HCT116 (cell line): ENCODE measurements at regions not wholly inside any gene's neighbourhood (a gene's known extent, or its start where the extent isn't known, plus 50 kb on each side); places are given as distances from the start of the nearest gene placed in this dataset.

Experiments
- ATAC-seq: fragments of 200-7000 bp; cut with Tn5 transposase; 2 replicates; pipeline ENCODE4 v1.9.1; 2020; ENCODE audit warnings: mild to moderate bottlenecking, moderate library complexity
- BruUV-seq: library from RNA; stranded (reverse); fragments of 400-500 nt; replicated peaks from 2 replicates; lab custom pipeline; 2021; lab: Mats Ljungman, UMichigan
- CTCF ChIA-PET: fragments of 300-600 bp; sonication (Branson Sonifier 250); formaldehyde crosslinking; loops from one replicate; lab custom pipeline; 2021; ENCODE audit warnings: antibody characterized with exemption; lab: Charles Lee
- POLR2A ChIA-PET: fragments of 300-600, 350-600 bp; sonication (Branson Sonifier 250); formaldehyde crosslinking; loops from one replicate; lab custom pipeline; 2021; ENCODE audit warnings: antibody characterized with exemption; lab: Charles Lee
- RAD21 ChIA-PET, 2 experiments: fragments of 300-600 bp; sonication (Branson Sonifier 250); formaldehyde crosslinking; loops; one replicate each; lab custom pipeline; 2023; ENCODE audit warnings: low total read pairs in 2 of 2; ENCODE audit not compliant: uncharacterized antibody in 2 of 2, unreplicated experiment in 2 of 2, low non-redundant PET in 1 of 2; lab: Charles Lee
- DNase-seq: peaks from one replicate; pipeline ENCODE4 v3.0.0-alpha.2; 2010; ENCODE audit warnings: low read depth, low spot score
- H2AFZ ChIP-seq: fragments of 200-600 bp; shearing (Covaris generic), sonication (generic); 2 replicates; pipeline ENCODE4 v1.6.1; 2017; ENCODE audit warnings: low read depth, mixed run types, mixed read lengths, antibody characterized with exemption, low read length; ENCODE audit not compliant: poor library complexity, severe bottlenecking
- H3K27ac ChIP-seq: 2 replicates; pipeline ENCODE4 v1.5.1; 2012; ENCODE audit warnings: low read depth, low read length
- H3K27me3 ChIP-seq: fragments of 200-600 bp; sonication (generic); 2 replicates; pipeline ENCODE4 v1.6.1; 2016; ENCODE audit warnings: mixed run types, low read length, mixed read lengths; ENCODE audit not compliant: insufficient read depth
- H3K36me3 ChIP-seq, 2 experiments: fragments of 200-500 bp in 1 of 2; fragments of 200-600 bp in 1 of 2; sonication (Bioruptor generic) in 1 of 2; sonication (generic) in 1 of 2; 2 replicates each; pipeline versions ENCODE4 v1.5.1 to v1.6.1; 2014 to 2016; ENCODE audit warnings: low read length in 2 of 2, inconsistent platforms in 1 of 2, mixed read lengths in 1 of 2, mixed run types in 1 of 2; ENCODE audit not compliant: insufficient read depth in 2 of 2, control insufficient read depth in 1 of 2
- H3K4me1 ChIP-seq, 2 experiments: fragments of 200-600 bp in 1 of 2; sonication (generic) in 1 of 2; 2 replicates each; pipeline versions ENCODE4 v1.5.1 to v1.6.1; 2012 to 2017; ENCODE audit warnings: low read length in 2 of 2, inconsistent platforms in 1 of 2, mild to moderate bottlenecking in 1 of 2, mixed read lengths in 1 of 2, mixed run types in 1 of 2, moderate library complexity in 1 of 2; ENCODE audit not compliant: insufficient read depth in 2 of 2, control insufficient read depth in 1 of 2
- H3K4me2 ChIP-seq: fragments of 200-600 bp; sonication (generic); 2 replicates; pipeline ENCODE4 v1.6.1; 2017; ENCODE audit warnings: mixed run types, low read length, mixed read lengths
- H3K4me3 ChIP-seq, 2 experiments: fragments of 200-600 bp in 1 of 2; sonication (generic) in 1 of 2; replicated peaks in 1 of 2; 2 replicates each; pipeline ENCODE4 v1.5.1; 2011 to 2016; ENCODE audit warnings: low read length in 2 of 2, control low read depth in 1 of 2, low read depth in 1 of 2, mild to moderate bottlenecking in 1 of 2, mixed read lengths in 1 of 2, mixed run types in 1 of 2
- H3K79me2 ChIP-seq: fragments of 200-600 bp; sonication (generic); 2 replicates; pipeline ENCODE4 v1.6.1; 2017; ENCODE audit warnings: mild to moderate bottlenecking, mixed run types, low read length, moderate library complexity, mixed read lengths; ENCODE audit not compliant: insufficient read depth
- H3K9ac ChIP-seq: fragments of 200-600 bp; sonication (generic); 2 replicates; pipeline ENCODE4 v1.6.1; 2016; ENCODE audit warnings: low read length, mixed read lengths
- H3K9me2 ChIP-seq: fragments of 200-600 bp; sonication (generic), shearing (Covaris generic); 2 replicates; pipeline ENCODE4 v1.6.1; 2017; ENCODE audit warnings: mixed run types, mild to moderate bottlenecking, moderate library complexity; ENCODE audit not compliant: insufficient read depth
- H3K9me3 ChIP-seq, 2 experiments: fragments of 200-500 bp in 1 of 2; fragments of 200-600 bp in 1 of 2; sonication (Bioruptor generic) in 1 of 2; sonication (generic) in 1 of 2; 2 replicates each; pipeline ENCODE4 v1.6.1; 2014 to 2017; ENCODE audit warnings: low read length in 2 of 2, mixed read lengths in 2 of 2, inconsistent platforms in 1 of 2, low read depth in 1 of 2, mild to moderate bottlenecking in 1 of 2, mixed run types in 1 of 2, moderate library complexity in 1 of 2; ENCODE audit not compliant: control insufficient read depth in 1 of 2, insufficient read depth in 1 of 2
- H4K20me1 ChIP-seq: fragments of 200-600 bp; sonication (generic), shearing (Covaris generic); 2 replicates; pipeline ENCODE4 v1.6.1; 2017; ENCODE audit warnings: mixed run types, mild to moderate bottlenecking, moderate library complexity; ENCODE audit not compliant: insufficient read depth
- CBX3 ChIP-seq: IDR thresholded peaks from 2 replicates; pipeline ENCODE4 v1.6.1; 2012; ENCODE audit warnings: low read depth
- CEBPB ChIP-seq: IDR thresholded peaks from 2 replicates; pipeline ENCODE4 v1.6.1; 2012; ENCODE audit warnings: low read depth
- EGR1 ChIP-seq: IDR thresholded peaks from 2 replicates; pipeline ENCODE4 v1.6.1; 2012; ENCODE audit warnings: low read depth
- ELF1 ChIP-seq: IDR thresholded peaks from 2 replicates; pipeline ENCODE4 v1.6.1; 2012; ENCODE audit warnings: low read depth, borderline replicate concordance
- EZH2 ChIP-seq: fragments of 200-600 bp; sonication (generic); IDR thresholded peaks from 2 replicates; pipeline ENCODE4 v1.6.1; 2017; ENCODE audit warnings: antibody characterized with exemption, mixed run types
- EZH2phosphoT487 ChIP-seq: fragments of 200-600 bp; IDR thresholded peaks from 2 replicates; pipeline ENCODE4 v1.6.1; 2018; ENCODE audit warnings: antibody characterized with exemption, borderline replicate concordance
- POLR2A ChIP-seq: IDR thresholded peaks from 2 replicates; pipeline ENCODE4 v1.7.0; 2011; ENCODE audit warnings: borderline replicate concordance; ENCODE audit not compliant: insufficient read depth, insufficient read length; ENCODE audit errors: extremely low read depth
- POLR2AphosphoS5 ChIP-seq: IDR thresholded peaks from 2 replicates; pipeline ENCODE4 v1.6.1; 2011; ENCODE audit warnings: mild to moderate bottlenecking, low read depth, low read length, moderate library complexity
- RAD21 ChIP-seq: IDR thresholded peaks from 2 replicates; pipeline ENCODE4 v1.6.1; 2012; ENCODE audit warnings: low read depth, mild to moderate bottlenecking
- REST ChIP-seq: IDR thresholded peaks from 2 replicates; pipeline ENCODE4 v1.6.1; 2012; ENCODE audit warnings: low read depth
- SIN3A ChIP-seq: IDR thresholded peaks from 2 replicates; pipeline ENCODE4 v1.6.1; 2012; ENCODE audit warnings: low read depth
- SP1 ChIP-seq: IDR thresholded peaks from 2 replicates; pipeline ENCODE4 v1.6.1; 2012; ENCODE audit warnings: low read depth
- SRF ChIP-seq: IDR thresholded peaks from 2 replicates; pipeline ENCODE4 v1.6.1; 2012; ENCODE audit warnings: low read depth
- ZFX ChIP-seq: fragments of 450-650 bp; IDR thresholded peaks from 2 replicates; pipeline ENCODE4 v1.6.1; 2017
- intact Hi-C: fragments of 100-400 bp; cut with micrococcal nuclease; formaldehyde crosslinking; loops from 2 replicates; pipeline ENCODE4 v1.10.0; 2022
- TF ChIP-seq, protein P1 (sequence below): IDR thresholded peaks from 2 replicates; pipeline ENCODE4 v1.6.1; 2011; ENCODE audit warnings: mild to moderate bottlenecking, low read length, moderate library complexity; ENCODE audit not compliant: insufficient replicate concordance; ENCODE audit errors: extremely low read depth
- TF ChIP-seq, protein P2 (sequence below), 3 experiments: fragments of 200-600 bp in 1 of 3; sonication (generic) in 1 of 3; IDR thresholded peaks in 2 of 3; conservative IDR thresholded peaks in 1 of 3; 2 replicates each; pipeline ENCODE4 v1.5.1; 2012 to 2017; ENCODE audit warnings: low read depth in 2 of 3, low read length in 2 of 3, antibody characterized with exemption in 1 of 3, borderline replicate concordance in 1 of 3, control low read depth in 1 of 3, mild to moderate bottlenecking in 1 of 3, mixed read lengths in 1 of 3, mixed run types in 1 of 3, moderate library complexity in 1 of 3; ENCODE audit not compliant: insufficient read depth in 1 of 3

DNA sequence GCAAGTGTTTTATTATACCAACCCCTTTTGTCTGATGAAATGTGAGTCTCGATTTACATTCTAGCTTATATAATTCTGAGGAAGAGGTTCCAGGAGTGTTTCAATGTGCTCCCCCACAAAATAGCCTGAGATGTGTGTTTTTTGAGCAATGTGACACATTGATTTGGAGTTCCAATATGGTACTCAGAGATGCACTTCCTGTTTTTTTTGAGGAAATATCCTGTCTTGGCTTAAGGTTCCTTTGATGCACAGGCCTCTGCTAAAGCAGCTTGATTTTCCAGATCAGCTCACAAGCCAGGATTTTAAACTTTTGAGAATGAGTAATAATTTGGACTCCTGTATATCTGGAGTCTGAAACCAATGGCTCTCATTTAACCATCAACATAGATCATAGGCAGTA, 221.4 kb downstream of the ACTR3 start:
- Histone ChIP-seq H3K4me2 (no peak overlapping the region), H3K27ac (no peak overlapping the region), H3K4me1 (no peaks in the 10 kb centered on the region), H2AFZ (no peak overlapping the region), H3K27me3 (no peaks in the 10 kb centered on the region), H3K79me2 (no peaks in the 10 kb centered on the region), H3K9me2 (no peaks in the 10 kb centered on the region), H3K9ac (no peak overlapping the region), H3K4me3 (no peak overlapping the region), H3K9me3 (no peaks in the 10 kb centered on the region), H4K20me1 (no peaks in the 10 kb centered on the region), H3K36me3 (no peaks in the 10 kb centered on the region)
- RAD21 ChIA-PET, result no interaction called here
- DNase-seq, result no peak
- intact Hi-C loops, result no loop called here
- no TSS peak for BruUV-seq
- POLR2A ChIA-PET, result no interaction called here
- no peak for TF ChIP-seq CEBPB
- TF ChIP-seq EGR1, result no peak
- TF ChIP-seq, protein P1, sequence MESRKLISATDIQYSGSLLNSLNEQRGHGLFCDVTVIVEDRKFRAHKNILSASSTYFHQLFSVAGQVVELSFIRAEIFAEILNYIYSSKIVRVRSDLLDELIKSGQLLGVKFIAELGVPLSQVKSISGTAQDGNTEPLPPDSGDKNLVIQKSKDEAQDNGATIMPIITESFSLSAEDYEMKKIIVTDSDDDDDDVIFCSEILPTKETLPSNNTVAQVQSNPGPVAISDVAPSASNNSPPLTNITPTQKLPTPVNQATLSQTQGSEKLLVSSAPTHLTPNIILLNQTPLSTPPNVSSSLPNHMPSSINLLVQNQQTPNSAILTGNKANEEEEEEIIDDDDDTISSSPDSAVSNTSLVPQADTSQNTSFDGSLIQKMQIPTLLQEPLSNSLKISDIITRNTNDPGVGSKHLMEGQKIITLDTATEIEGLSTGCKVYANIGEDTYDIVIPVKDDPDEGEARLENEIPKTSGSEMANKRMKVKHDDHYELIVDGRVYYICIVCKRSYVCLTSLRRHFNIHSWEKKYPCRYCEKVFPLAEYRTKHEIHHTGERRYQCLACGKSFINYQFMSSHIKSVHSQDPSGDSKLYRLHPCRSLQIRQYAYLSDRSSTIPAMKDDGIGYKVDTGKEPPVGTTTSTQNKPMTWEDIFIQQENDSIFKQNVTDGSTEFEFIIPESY, result no peak
- TF ChIP-seq SIN3A, result no peak
- no peak for TF ChIP-seq EZH2
- TF ChIP-seq EZH2phosphoT487, result no peak
- no peak for TF ChIP-seq CBX3
- TF ChIP-seq ELF1, result no peak
- no peak for TF ChIP-seq RAD21
- TF ChIP-seq POLR2A, result no peak
- TF ChIP-seq SRF, result no peak
- TF ChIP-seq SP1, result no peak
- TF ChIP-seq, protein P2, sequence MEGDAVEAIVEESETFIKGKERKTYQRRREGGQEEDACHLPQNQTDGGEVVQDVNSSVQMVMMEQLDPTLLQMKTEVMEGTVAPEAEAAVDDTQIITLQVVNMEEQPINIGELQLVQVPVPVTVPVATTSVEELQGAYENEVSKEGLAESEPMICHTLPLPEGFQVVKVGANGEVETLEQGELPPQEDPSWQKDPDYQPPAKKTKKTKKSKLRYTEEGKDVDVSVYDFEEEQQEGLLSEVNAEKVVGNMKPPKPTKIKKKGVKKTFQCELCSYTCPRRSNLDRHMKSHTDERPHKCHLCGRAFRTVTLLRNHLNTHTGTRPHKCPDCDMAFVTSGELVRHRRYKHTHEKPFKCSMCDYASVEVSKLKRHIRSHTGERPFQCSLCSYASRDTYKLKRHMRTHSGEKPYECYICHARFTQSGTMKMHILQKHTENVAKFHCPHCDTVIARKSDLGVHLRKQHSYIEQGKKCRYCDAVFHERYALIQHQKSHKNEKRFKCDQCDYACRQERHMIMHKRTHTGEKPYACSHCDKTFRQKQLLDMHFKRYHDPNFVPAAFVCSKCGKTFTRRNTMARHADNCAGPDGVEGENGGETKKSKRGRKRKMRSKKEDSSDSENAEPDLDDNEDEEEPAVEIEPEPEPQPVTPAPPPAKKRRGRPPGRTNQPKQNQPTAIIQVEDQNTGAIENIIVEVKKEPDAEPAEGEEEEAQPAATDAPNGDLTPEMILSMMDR (IDR thresholded peaks at IDR 0.05 in 2 of 3, conservative IDR thresholded peaks at IDR 0.05 in 1 of 3; ENCODE audit: borderline replicate concordance in 1 of 3, insufficient read depth in 1 of 3, low read depth in 2 of 3, low read length in 2 of 3), result no peak
- TF ChIP-seq ZFX, result no peak
- TF ChIP-seq REST, result no peak
- TF ChIP-seq POLR2AphosphoS5, result no peak
- CTCF ChIA-PET, result no interaction called here
- ATAC-seq, result no peak
